ENCODE measurements at regions not wholly inside any gene's neighbourhood (a gene's known extent, or its start where the extent isn't known, plus 50 kb on each side); places are given as distances from the start of the nearest gene placed in this dataset.

GRCh38 chr4:181702864-181703495, 540.2 kb upstream of the TENM3 start:
- TF ChIP-seq CTCF (IDR thresholded peaks at IDR 0.05; ENCODE audit: low read length), result no peak
- TF ChIP-seq EZH2 (optimal IDR thresholded peaks at IDR 0.05; ENCODE audit: low read depth, low read length), result no peak

All from MM.1S (cell line).